Panc1 (cell line): ENCODE measurements at regions not wholly inside any gene's neighbourhood (a gene's known extent, or its start where the extent isn't known, plus 50 kb on each side); places are given as distances from the start of the nearest gene placed in this dataset.

ENCODE experiments used
- POLR2AphosphoS5 ChIP-seq: IDR thresholded peaks from 2 replicates; pipeline ENCODE4 v1.6.1; 2012; ENCODE audit warnings: mild to moderate bottlenecking, low read depth, low read length, moderate library complexity
- TCF7L2 ChIP-seq: IDR thresholded peaks from 2 replicates; pipeline ENCODE4 v1.6.1; 2011; ENCODE audit warnings: mild to moderate bottlenecking, low read depth, low read length, inconsistent platforms
- TF ChIP-seq, protein P1 (sequence below): fragments of 450-650 bp; IDR thresholded peaks from 2 replicates; pipeline ENCODE4 v1.5.1; 2017; ENCODE audit warnings: mild to moderate bottlenecking

DNA sequence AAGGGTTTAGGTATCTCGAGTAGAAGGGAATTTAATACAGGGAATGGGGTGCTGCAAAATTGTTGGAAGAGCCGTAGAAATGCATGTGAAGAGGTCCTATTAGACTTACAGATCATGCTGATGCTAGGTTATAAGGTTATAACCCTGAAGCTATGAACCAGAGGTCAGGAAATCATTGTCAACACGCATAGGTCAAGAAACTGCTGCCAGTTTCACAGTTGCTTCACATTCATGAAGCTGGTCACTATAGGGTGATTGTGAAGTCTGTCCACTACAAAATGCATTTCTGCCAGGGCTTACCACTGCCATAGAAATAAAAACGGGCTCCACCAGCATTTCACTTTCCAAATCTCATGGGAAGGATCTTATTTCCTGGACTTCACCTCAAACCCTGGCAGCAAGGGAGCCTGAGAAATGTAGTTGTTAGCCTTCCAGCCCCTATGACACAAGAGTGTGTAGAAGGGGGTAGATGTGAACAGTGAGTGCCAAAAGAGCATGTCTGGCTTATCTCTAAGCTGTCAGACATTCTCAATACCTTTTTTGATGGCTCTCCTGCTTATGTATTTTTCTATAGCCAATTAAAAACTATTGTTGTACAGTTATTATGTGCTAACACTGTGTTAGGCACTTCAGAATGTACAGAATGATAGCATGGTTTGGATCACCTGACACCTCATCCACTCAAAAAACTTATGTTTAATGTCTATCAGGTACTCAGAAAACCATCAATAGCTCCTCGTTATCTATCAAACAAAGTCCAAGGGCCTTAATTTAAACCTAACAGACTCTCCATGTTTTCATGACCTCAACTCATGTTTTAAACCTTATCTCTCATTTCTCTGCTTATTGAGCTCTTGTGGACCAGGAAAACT lies 148.3 kb upstream of the TSC22D2 start:
- TF ChIP-seq POLR2AphosphoS5 (no peak), TCF7L2 (no peak)
- TF ChIP-seq, protein P1, sequence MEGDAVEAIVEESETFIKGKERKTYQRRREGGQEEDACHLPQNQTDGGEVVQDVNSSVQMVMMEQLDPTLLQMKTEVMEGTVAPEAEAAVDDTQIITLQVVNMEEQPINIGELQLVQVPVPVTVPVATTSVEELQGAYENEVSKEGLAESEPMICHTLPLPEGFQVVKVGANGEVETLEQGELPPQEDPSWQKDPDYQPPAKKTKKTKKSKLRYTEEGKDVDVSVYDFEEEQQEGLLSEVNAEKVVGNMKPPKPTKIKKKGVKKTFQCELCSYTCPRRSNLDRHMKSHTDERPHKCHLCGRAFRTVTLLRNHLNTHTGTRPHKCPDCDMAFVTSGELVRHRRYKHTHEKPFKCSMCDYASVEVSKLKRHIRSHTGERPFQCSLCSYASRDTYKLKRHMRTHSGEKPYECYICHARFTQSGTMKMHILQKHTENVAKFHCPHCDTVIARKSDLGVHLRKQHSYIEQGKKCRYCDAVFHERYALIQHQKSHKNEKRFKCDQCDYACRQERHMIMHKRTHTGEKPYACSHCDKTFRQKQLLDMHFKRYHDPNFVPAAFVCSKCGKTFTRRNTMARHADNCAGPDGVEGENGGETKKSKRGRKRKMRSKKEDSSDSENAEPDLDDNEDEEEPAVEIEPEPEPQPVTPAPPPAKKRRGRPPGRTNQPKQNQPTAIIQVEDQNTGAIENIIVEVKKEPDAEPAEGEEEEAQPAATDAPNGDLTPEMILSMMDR: no peak
